ENCODE measurements at regions not wholly inside any gene's neighbourhood (a gene's known extent, or its start where the extent isn't known, plus 50 kb on each side); places are given as distances from the start of the nearest gene placed in this dataset.

DNA sequence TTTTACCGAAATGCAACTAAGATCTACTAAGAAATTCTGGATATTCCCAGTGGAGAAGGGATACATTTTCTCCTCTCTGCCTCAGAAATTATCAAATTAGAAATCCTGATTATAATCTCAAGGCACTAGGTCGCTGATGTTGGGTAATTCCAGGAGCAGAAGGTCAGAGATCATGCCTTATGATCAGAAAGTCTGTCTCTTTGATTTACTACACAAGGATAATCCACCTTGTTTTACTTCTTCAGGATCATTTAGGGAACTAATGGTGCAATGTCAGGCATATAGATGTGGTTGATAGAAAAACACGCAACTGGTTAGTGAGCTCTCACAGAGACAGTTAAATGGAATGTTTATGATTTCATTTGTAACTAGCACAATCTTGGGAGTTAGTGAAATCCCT, 1069.7 kb downstream of the STIM2 start:
- TF ChIP-seq, protein P1, sequence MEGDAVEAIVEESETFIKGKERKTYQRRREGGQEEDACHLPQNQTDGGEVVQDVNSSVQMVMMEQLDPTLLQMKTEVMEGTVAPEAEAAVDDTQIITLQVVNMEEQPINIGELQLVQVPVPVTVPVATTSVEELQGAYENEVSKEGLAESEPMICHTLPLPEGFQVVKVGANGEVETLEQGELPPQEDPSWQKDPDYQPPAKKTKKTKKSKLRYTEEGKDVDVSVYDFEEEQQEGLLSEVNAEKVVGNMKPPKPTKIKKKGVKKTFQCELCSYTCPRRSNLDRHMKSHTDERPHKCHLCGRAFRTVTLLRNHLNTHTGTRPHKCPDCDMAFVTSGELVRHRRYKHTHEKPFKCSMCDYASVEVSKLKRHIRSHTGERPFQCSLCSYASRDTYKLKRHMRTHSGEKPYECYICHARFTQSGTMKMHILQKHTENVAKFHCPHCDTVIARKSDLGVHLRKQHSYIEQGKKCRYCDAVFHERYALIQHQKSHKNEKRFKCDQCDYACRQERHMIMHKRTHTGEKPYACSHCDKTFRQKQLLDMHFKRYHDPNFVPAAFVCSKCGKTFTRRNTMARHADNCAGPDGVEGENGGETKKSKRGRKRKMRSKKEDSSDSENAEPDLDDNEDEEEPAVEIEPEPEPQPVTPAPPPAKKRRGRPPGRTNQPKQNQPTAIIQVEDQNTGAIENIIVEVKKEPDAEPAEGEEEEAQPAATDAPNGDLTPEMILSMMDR (conservative IDR thresholded peaks at IDR 0.05), result no peak
- no peak for DNase-seq (ENCODE audit: extremely low spot score, unreplicated experiment)
- Mint-ChIP-seq H3K9me3 (no peaks in the 10 kb centered on the region), H3K27me3 (no peaks in the 10 kb centered on the region), H3K36me3 (no peaks in the 10 kb centered on the region), H3K4me3 (no peak overlapping the region), H3K4me1 (ENCODE audit: unreplicated experiment) (no peaks in the 10 kb centered on the region), H3K27ac (no peak overlapping the region)

DNA sequence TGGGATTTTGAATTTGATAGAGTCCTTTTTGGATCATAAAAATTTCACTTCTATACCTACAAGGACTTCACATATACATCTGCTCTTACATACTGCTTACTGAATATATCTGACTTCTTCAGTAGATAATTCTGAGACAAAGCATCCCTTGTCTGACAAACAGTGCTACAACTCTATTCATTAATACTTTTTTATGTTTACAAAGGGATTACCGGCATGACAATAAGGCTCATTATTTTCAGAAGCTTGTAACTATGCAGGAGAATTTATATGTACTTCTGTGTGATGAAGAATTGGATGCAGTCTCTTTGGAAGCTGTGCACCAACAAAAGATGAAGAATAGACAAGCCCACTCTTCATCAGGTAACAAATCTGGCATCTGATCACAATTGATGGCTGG, 1070.3 kb downstream of the STIM2 start:
- no peaks in the 10 kb centered on the region for H3K4me1 Mint-ChIP-seq (ENCODE audit: unreplicated experiment)
- H3K9me3 Mint-ChIP-seq, result no peaks in the 10 kb centered on the region
- DNase-seq (ENCODE audit: extremely low spot score, unreplicated experiment), result no peak
- no peak overlapping the region for H3K4me3 Mint-ChIP-seq
- H3K27me3 Mint-ChIP-seq, result no peaks in the 10 kb centered on the region
- TF ChIP-seq, protein P1 (conservative IDR thresholded peaks at IDR 0.05), result no peak
- no peaks in the 10 kb centered on the region for H3K36me3 Mint-ChIP-seq
- H3K27ac Mint-ChIP-seq, result no peak overlapping the region

DNA sequence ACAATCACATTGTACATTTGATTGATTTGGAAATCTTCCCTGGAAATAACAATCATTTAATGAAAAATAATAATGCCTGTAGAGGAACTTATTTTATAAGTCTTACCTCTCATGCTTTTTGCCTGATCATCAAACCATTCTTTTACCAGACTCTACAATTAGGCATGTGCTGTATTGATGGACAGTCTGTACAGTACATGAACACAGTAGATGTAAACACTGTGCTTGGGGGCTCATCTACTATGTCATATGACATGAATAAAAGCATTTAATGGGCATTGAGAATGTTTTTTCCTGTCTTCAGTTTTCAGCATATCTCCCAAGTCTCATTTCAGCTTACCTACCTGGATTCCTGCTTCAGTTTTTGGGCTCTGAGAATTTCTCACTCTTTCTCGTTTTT, 1070.9 kb downstream of the STIM2 start:
- no peak for DNase-seq (ENCODE audit: extremely low spot score, unreplicated experiment)
- Mint-ChIP-seq H3K36me3 (no peaks in the 10 kb centered on the region), H3K4me1 (ENCODE audit: unreplicated experiment) (no peaks in the 10 kb centered on the region), H3K4me3 (no peak overlapping the region), H3K27ac (no peak overlapping the region), H3K27me3 (no peaks in the 10 kb centered on the region), H3K9me3 (no peaks in the 10 kb centered on the region)
- TF ChIP-seq, protein P1 (conservative IDR thresholded peaks at IDR 0.05), result no peak

DNA sequence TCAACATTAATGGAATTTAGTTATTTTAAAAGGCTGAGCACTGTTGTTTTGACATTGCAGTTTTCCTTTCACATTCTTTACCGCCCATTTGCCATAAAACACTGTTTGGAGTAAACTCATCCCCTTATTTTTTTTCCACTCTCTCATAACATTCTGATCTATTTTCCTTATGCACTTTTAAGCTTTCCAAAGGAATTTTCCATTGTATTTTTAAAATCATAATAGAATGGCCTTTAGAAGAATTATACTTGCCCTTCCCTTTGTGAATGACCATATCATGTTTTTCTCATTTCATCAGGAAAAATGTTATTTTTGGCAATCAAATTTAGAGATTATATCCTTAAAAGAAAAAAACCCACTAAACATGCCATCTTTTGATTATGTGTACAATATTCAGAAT, 1074.2 kb downstream of the STIM2 start:
- Mint-ChIP-seq H3K36me3 (no peaks in the 10 kb centered on the region), H3K27ac (no peak overlapping the region), H3K4me3 (no peak overlapping the region), H3K4me1 (ENCODE audit: unreplicated experiment) (no peaks in the 10 kb centered on the region), H3K9me3 (no peaks in the 10 kb centered on the region), H3K27me3 (no peaks in the 10 kb centered on the region)
- TF ChIP-seq, protein P1 (conservative IDR thresholded peaks at IDR 0.05), result no peak
- DNase-seq (ENCODE audit: extremely low spot score, unreplicated experiment), result no peak

DNA sequence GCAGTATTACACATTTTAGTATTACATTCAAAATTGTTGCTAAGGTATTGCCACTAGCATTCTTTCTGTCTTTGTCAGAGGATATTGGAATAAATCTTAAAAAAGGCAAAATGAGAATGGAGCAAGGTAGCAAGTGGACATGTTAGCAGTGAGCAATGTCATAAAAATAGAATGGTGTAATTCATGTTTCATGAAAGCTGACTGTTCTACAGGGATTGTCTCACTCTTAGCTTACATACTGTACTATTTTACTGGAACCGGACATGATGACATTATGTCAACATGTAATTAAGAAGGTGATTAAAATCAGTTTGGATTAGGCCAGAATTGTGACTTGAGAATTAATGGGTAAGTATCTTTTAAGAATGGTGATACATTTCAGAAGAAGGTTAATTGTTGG, 1086.2 kb downstream of the STIM2 start:
- TF ChIP-seq, protein P1 (conservative IDR thresholded peaks at IDR 0.05), result no peak
- H3K36me3 Mint-ChIP-seq, result no peaks in the 10 kb centered on the region
- no peaks in the 10 kb centered on the region for H3K27me3 Mint-ChIP-seq
- H3K27ac Mint-ChIP-seq, result no peak overlapping the region
- no peak for DNase-seq (ENCODE audit: extremely low spot score, unreplicated experiment)
- no peaks in the 10 kb centered on the region for H3K4me1 Mint-ChIP-seq (ENCODE audit: unreplicated experiment)
- H3K9me3 Mint-ChIP-seq, result no peaks in the 10 kb centered on the region
- no peak overlapping the region for H3K4me3 Mint-ChIP-seq

DNA sequence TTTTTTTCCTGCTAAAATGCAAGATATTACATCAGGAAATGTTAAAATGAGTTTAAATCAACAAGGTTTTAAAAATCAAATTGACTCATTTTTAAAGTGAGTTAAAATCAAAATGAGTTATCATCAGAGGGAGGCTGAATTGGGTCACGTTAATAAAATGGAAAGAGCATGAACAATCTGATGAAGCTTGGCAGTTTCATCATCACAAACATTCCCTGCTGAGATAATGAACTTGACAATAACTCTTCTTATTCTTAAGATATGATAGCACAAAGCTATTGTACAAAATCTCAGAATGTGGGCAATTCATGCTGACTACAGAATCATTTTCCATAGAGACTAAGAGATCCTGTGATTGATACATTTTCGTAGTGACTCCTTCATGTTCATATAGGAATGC, 1086.7 kb downstream of the STIM2 start:
- Mint-ChIP-seq H3K9me3 (no peaks in the 10 kb centered on the region), H3K4me1 (ENCODE audit: unreplicated experiment) (no peaks in the 10 kb centered on the region), H3K36me3 (no peaks in the 10 kb centered on the region), H3K27ac (no peak overlapping the region), H3K27me3 (no peaks in the 10 kb centered on the region), H3K4me3 (no peak overlapping the region)
- DNase-seq (ENCODE audit: extremely low spot score, unreplicated experiment), result no peak
- TF ChIP-seq, protein P1 (conservative IDR thresholded peaks at IDR 0.05), result no peak

Data from type B pancreatic cell (in vitro differentiated cells).